Esophagus muscularis mucosa (tissue), 4 donors: ENCODE measurements at regions not wholly inside any gene's neighbourhood (a gene's known extent, or its start where the extent isn't known, plus 50 kb on each side); places are given as distances from the start of the nearest gene placed in this dataset.

Experiments
- DNase-seq: peaks from one replicate; pipeline ENCODE4 v3.0.0-alpha.2; 2017; ENCODE audit errors: extremely low spot score
- H3K27ac ChIP-seq, 4 donors: fragments of 200-600 bp; sonication (generic); replicated peaks in 1 of 4; 1 replicate in 3 of 4; 2 replicates in 1 of 4; pipeline ENCODE4 v1.5.1; 2016 to 2019; ENCODE audit warnings: mild to moderate bottlenecking in 1 of 4
- H3K27me3 ChIP-seq, 4 donors: fragments of 200-600 bp; sonication (generic); one replicate each; pipeline versions ENCODE4 v1.5.1 to v1.6.0; 2016 to 2019
- H3K36me3 ChIP-seq, 4 donors: fragments of 200-600 bp; sonication (generic); one replicate each; pipeline ENCODE4 v1.5.1; 2016 to 2019
- H3K4me1 ChIP-seq, 4 donors: fragments of 200-600 bp; sonication (generic); one replicate each; pipeline ENCODE4 v1.5.1; 2016 to 2019
- H3K4me3 ChIP-seq, 4 donors: fragments of 200-600 bp; sonication (generic); 1 replicate in 2 of 4; 2 replicates in 2 of 4; pipeline ENCODE4 v1.5.1; 2016 to 2019; ENCODE audit warnings: mild to moderate bottlenecking in 4 of 4, moderate library complexity in 1 of 4
- H3K9me3 ChIP-seq, 4 donors: fragments of 200-600 bp; sonication (generic); 1 replicate in 3 of 4; 2 replicates in 1 of 4; pipeline ENCODE4 v1.5.1; 2016 to 2019
- EP300 ChIP-seq: sonication (generic); formaldehyde crosslinking; IDR thresholded peaks from one replicate; pipeline ENCODE4 v1.6.1; 2017; ENCODE audit warnings: antibody characterized with exemption
- POLR2A ChIP-seq: fragments of 450-650 bp; IDR thresholded peaks from one replicate; pipeline ENCODE4 v1.6.1; 2017; ENCODE audit warnings: antibody characterized with exemption, moderate library complexity, mild to moderate bottlenecking, low read depth
- POLR2AphosphoS5 ChIP-seq, 2 donors: sonication (generic); formaldehyde crosslinking; IDR thresholded peaks; one replicate each; pipeline ENCODE4 v1.6.1; 2017; ENCODE audit warnings: antibody characterized with exemption in 2 of 2
- WGBS: methylation state at CpG from one replicate; pipeline ENCODE4 v1.1.5; 2018; 5-methylcytosine and 5-hydroxymethylcytosine counted together
- intact Hi-C: fragments of 100-400 bp; cut with DNase I; formaldehyde crosslinking; loops from one replicate; pipeline ENCODE4 v1.15.1; 2023
- TF ChIP-seq, protein P1 (sequence below), 3 experiments: fragments of 200-600 bp in 2 of 3; fragments of 450-650 bp in 1 of 3; sonication (generic) in 2 of 3; IDR thresholded peaks; one replicate each; pipeline ENCODE4 v1.5.1; 2017 to 2019; ENCODE audit warnings: antibody characterized with exemption in 3 of 3, mild to moderate bottlenecking in 2 of 3, moderate library complexity in 1 of 3

DNA sequence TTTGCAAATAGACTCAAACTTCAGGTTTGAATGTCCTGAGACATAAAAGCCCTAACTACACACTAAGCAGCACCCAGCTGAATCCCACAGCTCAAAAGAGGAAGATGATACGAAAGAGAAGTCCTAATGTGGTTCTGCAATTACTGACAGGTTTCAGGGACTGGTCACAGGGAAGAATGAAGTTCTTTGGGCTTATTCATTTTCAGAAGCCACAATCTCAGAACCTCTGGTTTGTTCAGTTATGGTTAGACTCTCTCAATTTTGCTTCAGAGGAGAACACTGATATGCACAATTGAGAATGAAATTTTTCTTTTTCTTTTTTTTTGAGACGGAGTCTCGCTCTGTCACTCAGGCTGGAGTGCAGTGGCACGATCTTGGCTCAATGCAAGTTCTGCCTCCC lies 94.6 kb upstream of the FAM180A start:
- H3K4me3 ChIP-seq = no peak overlapping the region
- DNase-seq = no peak
- H3K36me3 ChIP-seq = no peaks in the 10 kb centered on the region
- no peaks in the 10 kb centered on the region for H3K9me3 ChIP-seq
- H3K27me3 ChIP-seq = no peaks in the 10 kb centered on the region
- intact Hi-C loops = no loop called here
- no peak for TF ChIP-seq POLR2A
- TF ChIP-seq, protein P1, sequence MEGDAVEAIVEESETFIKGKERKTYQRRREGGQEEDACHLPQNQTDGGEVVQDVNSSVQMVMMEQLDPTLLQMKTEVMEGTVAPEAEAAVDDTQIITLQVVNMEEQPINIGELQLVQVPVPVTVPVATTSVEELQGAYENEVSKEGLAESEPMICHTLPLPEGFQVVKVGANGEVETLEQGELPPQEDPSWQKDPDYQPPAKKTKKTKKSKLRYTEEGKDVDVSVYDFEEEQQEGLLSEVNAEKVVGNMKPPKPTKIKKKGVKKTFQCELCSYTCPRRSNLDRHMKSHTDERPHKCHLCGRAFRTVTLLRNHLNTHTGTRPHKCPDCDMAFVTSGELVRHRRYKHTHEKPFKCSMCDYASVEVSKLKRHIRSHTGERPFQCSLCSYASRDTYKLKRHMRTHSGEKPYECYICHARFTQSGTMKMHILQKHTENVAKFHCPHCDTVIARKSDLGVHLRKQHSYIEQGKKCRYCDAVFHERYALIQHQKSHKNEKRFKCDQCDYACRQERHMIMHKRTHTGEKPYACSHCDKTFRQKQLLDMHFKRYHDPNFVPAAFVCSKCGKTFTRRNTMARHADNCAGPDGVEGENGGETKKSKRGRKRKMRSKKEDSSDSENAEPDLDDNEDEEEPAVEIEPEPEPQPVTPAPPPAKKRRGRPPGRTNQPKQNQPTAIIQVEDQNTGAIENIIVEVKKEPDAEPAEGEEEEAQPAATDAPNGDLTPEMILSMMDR (IDR thresholded peaks at IDR 0.05) = no peak
- no peak for TF ChIP-seq POLR2AphosphoS5 (IDR thresholded peaks at IDR 0.05)
- TF ChIP-seq EP300 = no peak
- no peak overlapping the region for H3K27ac ChIP-seq
- 78% methylated on average over 4 of the region's 4 CpGs for WGBS
- H3K4me1 ChIP-seq = no peaks in the 10 kb centered on the region

DNA sequence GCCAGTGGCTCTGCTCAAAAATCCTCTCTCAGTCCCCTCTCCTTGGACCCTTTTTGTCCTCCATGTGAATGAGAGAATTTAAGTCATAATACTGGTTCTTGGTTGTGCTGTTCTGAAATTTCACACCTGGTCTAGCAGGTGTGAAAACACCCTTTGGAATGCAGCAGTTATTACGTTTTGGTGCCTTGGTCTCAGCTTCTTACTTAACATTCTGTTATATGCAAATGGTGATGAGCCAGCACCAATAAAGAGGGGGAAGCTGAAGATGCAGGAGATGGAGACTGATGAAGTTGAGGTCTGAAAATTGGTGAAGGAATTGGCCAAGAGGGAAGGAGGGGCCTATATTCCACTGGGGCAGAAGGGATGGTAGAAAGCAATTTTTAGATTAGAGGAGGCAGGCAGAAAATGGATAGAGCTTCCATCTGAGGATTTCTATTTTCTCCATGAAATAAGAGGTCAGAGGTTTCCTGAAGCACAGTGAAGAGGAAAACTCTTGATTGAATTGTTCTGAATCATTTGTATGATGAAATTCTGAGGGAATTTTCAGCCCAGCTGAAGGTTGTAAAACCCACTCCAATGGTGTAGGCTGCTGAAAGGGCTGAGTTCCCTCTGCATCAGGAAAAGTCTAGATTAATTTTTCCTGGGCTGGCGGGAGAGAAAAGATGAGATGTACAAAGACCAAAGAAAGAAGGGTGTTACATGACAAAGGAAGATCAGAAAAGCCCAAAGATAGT lies 94.0 kb upstream of the FAM180A start:
- Histone ChIP-seq H3K27me3 (no peaks in the 10 kb centered on the region), H3K4me3 (no peak overlapping the region), H3K9me3 (no peaks in the 10 kb centered on the region), H3K36me3 (no peaks in the 10 kb centered on the region), H3K4me1 (no peaks in the 10 kb centered on the region), H3K27ac (no peak overlapping the region)
- 83% methylated on average over 2 of the region's 2 CpGs for WGBS
- no peak for DNase-seq
- no peak for TF ChIP-seq POLR2AphosphoS5 (IDR thresholded peaks at IDR 0.05)
- no peak for TF ChIP-seq EP300
- TF ChIP-seq POLR2A = no peak
- TF ChIP-seq, protein P1 (IDR thresholded peaks at IDR 0.05) = no peak
- intact Hi-C loops = no loop called here

DNA sequence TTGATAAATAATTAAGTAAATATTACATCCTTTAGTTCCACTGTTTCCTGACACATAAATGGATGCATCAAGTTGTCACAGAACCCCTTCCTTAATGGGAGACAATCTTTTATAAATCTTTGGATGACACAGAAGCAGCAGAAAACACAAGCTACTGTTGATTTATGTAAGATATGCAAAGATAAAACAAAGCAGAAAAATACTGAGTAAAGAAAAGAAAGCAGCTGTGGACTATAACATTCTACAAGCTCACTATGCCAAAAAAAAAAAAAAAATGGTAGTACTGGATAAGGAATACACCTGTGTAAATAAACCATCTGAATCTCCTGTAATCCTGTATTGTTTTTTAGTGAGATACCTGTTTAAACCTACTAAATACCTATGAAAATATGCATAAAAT lies 92.0 kb upstream of the FAM180A start:
- intact Hi-C loops = no loop called here
- DNase-seq = no peak
- no peaks in the 10 kb centered on the region for H3K9me3 ChIP-seq
- H3K27me3 ChIP-seq = no peaks in the 10 kb centered on the region
- H3K4me3 ChIP-seq = no peak overlapping the region
- no peaks in the 10 kb centered on the region for H3K36me3 ChIP-seq
- H3K27ac ChIP-seq = no peak overlapping the region
- no peaks in the 10 kb centered on the region for H3K4me1 ChIP-seq
- TF ChIP-seq POLR2AphosphoS5 (IDR thresholded peaks at IDR 0.05) = no peak
- TF ChIP-seq EP300 = no peak
- TF ChIP-seq POLR2A = no peak
- TF ChIP-seq, protein P1 (IDR thresholded peaks at IDR 0.05) = no peak

DNA sequence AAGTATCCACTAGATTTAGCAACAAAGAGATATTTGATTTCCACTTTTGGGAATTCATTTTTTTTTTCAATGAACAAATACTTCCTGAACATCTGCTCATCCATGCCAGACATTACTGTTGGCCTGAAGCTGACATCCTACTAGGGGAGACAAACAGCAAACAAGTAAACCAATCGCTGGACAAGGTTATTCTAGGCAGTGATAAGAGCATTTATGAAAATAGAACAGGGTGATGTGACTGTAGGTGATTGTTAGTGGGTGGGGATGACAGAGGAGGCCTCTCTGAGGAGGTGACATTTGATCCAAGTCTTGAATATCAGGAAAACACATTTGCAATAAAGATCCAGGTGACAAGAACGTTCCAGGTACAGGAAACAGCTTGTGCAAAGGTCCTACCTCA lies 89.1 kb upstream of the FAM180A start:
- H3K27me3 ChIP-seq = no peaks in the 10 kb centered on the region
- H3K4me1 ChIP-seq = no peaks in the 10 kb centered on the region
- no peak overlapping the region for H3K27ac ChIP-seq
- 53% methylated on average over 2 of the region's 2 CpGs for WGBS
- no peak overlapping the region for H3K4me3 ChIP-seq
- TF ChIP-seq POLR2A (no peak), POLR2AphosphoS5 (IDR thresholded peaks at IDR 0.05) (no peak), EP300 (no peak)
- TF ChIP-seq, protein P1 (IDR thresholded peaks at IDR 0.05) = no peak
- no peaks in the 10 kb centered on the region for H3K9me3 ChIP-seq
- DNase-seq = no peak
- intact Hi-C loops = no loop called here
- H3K36me3 ChIP-seq = no peaks in the 10 kb centered on the region

DNA sequence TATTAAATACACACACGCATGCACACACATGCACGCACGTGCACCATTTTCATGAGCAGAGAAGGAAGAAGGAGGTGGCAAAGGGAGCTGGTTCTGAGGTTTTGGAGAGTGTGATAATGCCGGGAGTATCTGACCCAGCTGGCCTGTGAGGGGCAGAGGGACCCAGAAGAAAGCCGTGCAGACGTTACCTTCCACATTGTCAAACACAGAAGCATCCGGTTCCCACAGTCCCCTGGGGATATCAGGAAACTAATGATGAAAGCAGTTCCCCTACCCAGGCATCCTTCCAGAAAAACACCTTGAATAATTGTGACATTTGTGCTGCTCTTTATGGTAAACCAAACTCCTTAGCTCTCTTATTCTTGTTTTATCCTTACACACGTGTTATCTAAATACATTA lies 85.7 kb upstream of the FAM180A start:
- WGBS = 54% methylated on average over 8 of the region's 8 CpGs
- Histone ChIP-seq H3K9me3 (no peaks in the 10 kb centered on the region), H3K27ac (no peak overlapping the region), H3K4me3 (no peak overlapping the region), H3K27me3 (peaks cover 0 to 9% (median 0%) of the 10 kb centered on the region in 4 donors), H3K36me3 (no peaks in the 10 kb centered on the region), H3K4me1 (no peaks in the 10 kb centered on the region)
- intact Hi-C loops = no loop called here
- no peak for DNase-seq
- TF ChIP-seq POLR2AphosphoS5 (IDR thresholded peaks at IDR 0.05) (no peak), POLR2A (no peak), EP300 (no peak)
- TF ChIP-seq, protein P1 (IDR thresholded peaks at IDR 0.05) = no peak
